ENCODE measurements at regions not wholly inside any gene's neighbourhood (a gene's known extent, or its start where the extent isn't known, plus 50 kb on each side); places are given as distances from the start of the nearest gene placed in this dataset.

- H3K27ac ChIP-seq (ENCODE audit: extremely low read depth, low read depth, low read length) = no peak overlapping the region
- no peaks in the 10 kb centered on the region for H3K9me3 ChIP-seq (ENCODE audit: control insufficient read depth, insufficient read depth, low read depth, low read length)
- CTCF ChIA-PET = no interaction called here
- POLR2A ChIA-PET = no interaction called here
- no peak overlapping the region for H3K4me3 ChIP-seq (ENCODE audit: low read depth, low read length)
- no peaks in the 10 kb centered on the region for H3K4me1 ChIP-seq (ENCODE audit: control insufficient read depth, insufficient read depth, low read length)
- no peaks in the 10 kb centered on the region for H3K36me3 ChIP-seq (ENCODE audit: control insufficient read depth in 2 of 2, insufficient read depth in 1 of 2, low read length in 2 of 2)
- TF ChIP-seq GLI4 (tag by site-specific recombination; IDR thresholded peaks at IDR 0.05) (no peak), RBAK (tag by site-specific recombination; IDR thresholded peaks at IDR 0.05) (no peak), ZNF626 (tag by site-specific recombination; IDR thresholded peaks at IDR 0.05) (no peak), ZNF121 (tag by site-specific recombination; IDR thresholded peaks at IDR 0.05) (no peak), ZNF341 (tag by site-specific recombination; IDR thresholded peaks at IDR 0.05; ENCODE audit: low read depth) (no peak), TRIM28 (IDR thresholded peaks at IDR 0.05; ENCODE audit: borderline replicate concordance, low read length) (no peak), PATZ1 (tag by site-specific recombination; IDR thresholded peaks at IDR 0.05) (no peak), BCL11A (tag by site-specific recombination; IDR thresholded peaks at IDR 0.05; ENCODE audit: low read depth) (no peak), ZNF639 (tag by site-specific recombination; IDR thresholded peaks at IDR 0.05) (no peak), PBX3 (CRISPR knock-in tag; IDR thresholded peaks at IDR 0.05) (no peak), ZNF830 (tag by site-specific recombination; IDR thresholded peaks at IDR 0.05; ENCODE audit: low read depth) (no peak), ZNF776 (tag by site-specific recombination; IDR thresholded peaks at IDR 0.05; ENCODE audit: borderline replicate concordance) (no peak), ZNF558 (tag by site-specific recombination; IDR thresholded peaks at IDR 0.05) (no peak), ZNF394 (tag by site-specific recombination; IDR thresholded peaks at IDR 0.05; ENCODE audit: borderline replicate concordance) (no peak), ZNF416 (tag by site-specific recombination; IDR thresholded peaks at IDR 0.05) (no peak), ZFP41 (tag by site-specific recombination; IDR thresholded peaks at IDR 0.05; ENCODE audit: borderline replicate concordance) (no peak), ATF2 (tag by site-specific recombination; IDR thresholded peaks at IDR 0.05; ENCODE audit: low read depth) (no peak), ZNF266 (tag by site-specific recombination; IDR thresholded peaks at IDR 0.05; ENCODE audit: low read depth) (no peak)
Measured at GRCh38 chr9:29685531-29685930, 2112.2 kb upstream of the C9orf72 start.

- no peaks in the 10 kb centered on the region for H3K9me3 ChIP-seq (ENCODE audit: control insufficient read depth, insufficient read depth, low read depth, low read length)
- POLR2A ChIA-PET = no interaction called here
- no peak overlapping the region for H3K27ac ChIP-seq (ENCODE audit: extremely low read depth, low read depth, low read length)
- no peaks in the 10 kb centered on the region for H3K36me3 ChIP-seq (ENCODE audit: control insufficient read depth in 2 of 2, insufficient read depth in 1 of 2, low read length in 2 of 2)
- H3K4me1 ChIP-seq (ENCODE audit: control insufficient read depth, insufficient read depth, low read length) = no peaks in the 10 kb centered on the region
- H3K4me3 ChIP-seq (ENCODE audit: low read depth, low read length) = no peak overlapping the region
- CTCF ChIA-PET = interaction anchor here (0.7 to 1.2 kb wide), 2 partner anchors 1501 to 1617 kb away, joined by 3 to 5 read pairs; no protein-coding TSS in a partner anchor
- TF ChIP-seq ZNF114 (tag by site-specific recombination; IDR thresholded peaks at IDR 0.05) = no peak
- TF ChIP-seq ZBTB10 (tag by site-specific recombination; IDR thresholded peaks at IDR 0.05) = no peak
- TF ChIP-seq KLF10 (tag by site-specific recombination; IDR thresholded peaks at IDR 0.05) = no peak
- no peak for TF ChIP-seq MZF1 (tag by site-specific recombination; IDR thresholded peaks at IDR 0.05; ENCODE audit: borderline replicate concordance)
- no peak for TF ChIP-seq ZNF112 (tag by site-specific recombination; IDR thresholded peaks at IDR 0.05)
- no peak for TF ChIP-seq ZNF664 (tag by site-specific recombination; IDR thresholded peaks at IDR 0.05)
- TF ChIP-seq ZNF843 (tag by site-specific recombination; IDR thresholded peaks at IDR 0.05) = no peak
- no peak for TF ChIP-seq ZNF211 (tag by site-specific recombination; IDR thresholded peaks at IDR 0.05; ENCODE audit: low read depth)
- no peak for TF ChIP-seq KLF9 (tag by site-specific recombination; IDR thresholded peaks at IDR 0.05; ENCODE audit: low read depth)
- TF ChIP-seq ZNF639 (tag by site-specific recombination; IDR thresholded peaks at IDR 0.05) = no peak
Measured at GRCh38 chr9:29691145-29691544, 2117.9 kb upstream of the C9orf72 start.

Measured in HEK293 (cell line).